ENCODE measurements at regions not wholly inside any gene's neighbourhood (a gene's known extent, or its start where the extent isn't known, plus 50 kb on each side); places are given as distances from the start of the nearest gene placed in this dataset.

DNA sequence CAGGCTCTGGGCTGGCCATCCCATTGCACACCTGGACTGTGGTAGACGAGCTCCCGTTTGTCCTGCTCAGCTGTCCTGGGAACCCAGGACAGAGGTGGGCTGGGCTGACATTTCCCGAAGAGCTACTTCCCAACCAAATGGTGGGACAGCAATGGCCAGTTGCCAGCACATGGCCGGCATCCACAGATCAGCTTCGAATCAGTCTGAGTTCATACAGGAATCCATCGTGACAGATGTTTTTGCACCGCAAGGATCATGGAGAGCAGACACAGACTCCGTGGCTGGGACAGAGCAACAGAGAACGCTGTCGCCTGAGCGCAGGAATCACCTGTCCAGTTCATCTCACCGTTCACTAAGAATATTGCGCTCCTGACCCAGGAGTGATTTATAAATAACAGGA is 198.5 kb downstream of the TTLL2 start:
- no peak overlapping the region for H3K4me3 Mint-ChIP-seq
- ATAC-seq (no peak), DNase-seq (no peak)
- no peaks in the 10 kb centered on the region for H3K9me3 Mint-ChIP-seq
- H3K27ac Mint-ChIP-seq = no peak overlapping the region
- H3K4me1 Mint-ChIP-seq = peaks cover 3% of the 10 kb centered on the region
- H3K27me3 Mint-ChIP-seq = peaks cover 12% of the 10 kb centered on the region

DNA sequence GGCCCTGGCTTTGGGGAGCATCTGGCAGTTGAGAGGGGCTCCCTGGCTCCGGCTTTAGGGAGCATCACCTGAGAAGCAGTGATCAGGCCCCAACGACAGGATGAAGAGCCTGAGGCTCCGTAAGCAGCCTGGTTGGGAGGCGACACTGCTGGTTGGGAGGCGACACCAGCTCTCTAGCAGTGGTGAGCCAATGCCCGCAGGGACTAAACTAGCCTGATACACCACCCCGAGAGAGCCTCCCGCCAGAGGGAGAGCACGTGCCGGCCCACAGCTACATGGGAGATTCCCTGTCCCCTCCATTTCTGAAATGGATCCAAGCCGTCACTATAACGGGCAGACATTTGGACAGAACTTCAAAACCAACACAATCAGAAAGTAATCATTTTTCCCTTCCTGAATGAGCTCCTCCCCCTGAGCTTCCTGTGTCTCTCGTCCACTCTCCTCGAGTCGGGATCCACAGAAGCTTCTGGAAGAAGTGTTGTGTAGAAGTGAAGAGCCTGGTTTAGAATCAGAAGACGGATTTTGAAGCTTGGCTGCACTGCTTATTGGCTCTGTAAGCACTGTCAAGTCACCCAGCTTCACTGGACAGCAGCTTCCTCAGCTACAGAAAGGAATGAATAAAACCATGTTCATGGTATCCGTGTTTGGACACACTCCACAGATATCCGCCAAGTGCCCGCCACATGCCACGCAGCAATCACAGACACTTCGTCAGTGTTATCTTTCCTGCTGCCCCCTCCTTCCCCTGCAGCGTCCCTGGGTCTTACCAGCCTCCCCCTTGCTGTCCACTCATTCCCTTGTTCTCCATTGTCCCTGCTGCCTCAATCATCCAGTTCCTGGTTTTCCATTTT is 199.6 kb downstream of the TTLL2 start:
- ATAC-seq (no peak), DNase-seq (no peak)
- Mint-ChIP-seq H3K9me3 (no peaks in the 10 kb centered on the region), H3K27me3 (peaks cover 20% of the 10 kb centered on the region), H3K4me3 (no peak overlapping the region), H3K4me1 (peaks cover 6% of the 10 kb centered on the region), H3K27ac (no peak overlapping the region)

GRCh38 chr6:167525774-167526173 is 200.9 kb downstream of the TTLL2 start:
- H3K27ac Mint-ChIP-seq = no peak overlapping the region
- peaks cover 33% of the 10 kb centered on the region for H3K27me3 Mint-ChIP-seq
- DNase-seq = no peak
- H3K9me3 Mint-ChIP-seq = no peaks in the 10 kb centered on the region
- ATAC-seq = no peak
- peaks cover 6% of the 10 kb centered on the region for H3K4me1 Mint-ChIP-seq
- H3K4me3 Mint-ChIP-seq = no peak overlapping the region

- no peak for DNase-seq
- no peak for ATAC-seq
- Mint-ChIP-seq H3K4me1 (peaks cover 6% of the 10 kb centered on the region), H3K4me3 (no peak overlapping the region), H3K27me3 (peaks cover 42% of the 10 kb centered on the region), H3K27ac (peak overlapping the region in 1 of 2 donors; percentile 65), H3K9me3 (no peaks in the 10 kb centered on the region)
Measured at GRCh38 chr6:167526465-167527368, 201.8 kb downstream of the TTLL2 start.

- no peak overlapping the region for H3K4me3 Mint-ChIP-seq
- no peak for ATAC-seq
- peaks cover 47% of the 10 kb centered on the region for H3K27me3 Mint-ChIP-seq
Measured at GRCh38 chr6:167528239-167528638, 203.4 kb downstream of the TTLL2 start.

GRCh38 chr6:167528976-167529375 is 204.1 kb downstream of the TTLL2 start:
- H3K4me3 Mint-ChIP-seq = no peak overlapping the region
- peak overlapping the region in 1 of 2 donors; percentile 85 for H3K27ac Mint-ChIP-seq
- ATAC-seq = no peak
- no peak for DNase-seq
- H3K27me3 Mint-ChIP-seq = peaks cover 42% of the 10 kb centered on the region
- H3K4me1 Mint-ChIP-seq = peaks cover 6% of the 10 kb centered on the region
- no peaks in the 10 kb centered on the region for H3K9me3 Mint-ChIP-seq

More at GRCh38 chr6:167528239-167528638, 203.4 kb downstream of the TTLL2 start:
- peak overlapping the region in 1 of 2 donors; percentile 4 for H3K27ac Mint-ChIP-seq
- H3K9me3 Mint-ChIP-seq = no peaks in the 10 kb centered on the region
- peaks cover 6% of the 10 kb centered on the region for H3K4me1 Mint-ChIP-seq
- no peak for DNase-seq

GRCh38 chr6:167529444-167530335 is 204.8 kb downstream of the TTLL2 start:
- no peaks in the 10 kb centered on the region for H3K9me3 Mint-ChIP-seq

GRCh38 chr6:167530951-167531350 is 206.1 kb downstream of the TTLL2 start:
- ATAC-seq (no peak), DNase-seq (no peak)
- no peak overlapping the region for H3K27ac Mint-ChIP-seq
- no peaks in the 10 kb centered on the region for H3K9me3 Mint-ChIP-seq
- H3K4me1 Mint-ChIP-seq = peaks cover 6% of the 10 kb centered on the region
- no peak overlapping the region for H3K4me3 Mint-ChIP-seq
- peaks cover 39% of the 10 kb centered on the region for H3K27me3 Mint-ChIP-seq

More at GRCh38 chr6:167529444-167530335, 204.8 kb downstream of the TTLL2 start:
- Mint-ChIP-seq H3K4me3 (no peak overlapping the region), H3K4me1 (peaks cover 6% of the 10 kb centered on the region), H3K27me3 (peaks cover 39% of the 10 kb centered on the region), H3K27ac (no peak overlapping the region)
- ATAC-seq = no peak
- no peak for DNase-seq

GRCh38 chr6:167532410-167533288 is 207.8 kb downstream of the TTLL2 start:
- peaks cover 39% of the 10 kb centered on the region for H3K27me3 Mint-ChIP-seq
- H3K4me1 Mint-ChIP-seq = peaks cover 6% of the 10 kb centered on the region

DNA sequence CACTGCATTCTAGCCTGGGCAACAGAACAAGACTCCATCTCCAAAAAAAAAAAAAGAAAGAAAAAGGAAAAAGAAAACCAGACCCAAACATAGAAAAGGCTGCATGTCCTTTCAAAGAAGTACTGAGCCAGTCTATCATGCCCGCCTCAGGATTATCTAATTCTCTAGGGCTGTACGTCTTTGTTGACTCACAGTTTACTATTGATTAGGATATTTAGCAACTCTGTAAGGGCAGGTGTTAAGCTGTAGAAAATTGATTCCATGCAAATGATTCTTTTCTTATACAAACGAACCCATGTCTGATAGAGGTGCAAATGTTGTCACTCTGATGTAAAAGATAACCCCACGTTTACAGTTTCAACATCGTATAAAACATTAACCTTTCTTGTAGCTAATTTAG is 209.0 kb downstream of the TTLL2 start:
- no peaks in the 10 kb centered on the region for H3K9me3 Mint-ChIP-seq
- H3K27ac Mint-ChIP-seq = no peak overlapping the region
- ATAC-seq (no peak), DNase-seq (no peak)
- peaks cover 40% of the 10 kb centered on the region for H3K27me3 Mint-ChIP-seq
- H3K4me1 Mint-ChIP-seq = no peaks in the 10 kb centered on the region
- no peak overlapping the region for H3K4me3 Mint-ChIP-seq

More at GRCh38 chr6:167532410-167533288, 207.8 kb downstream of the TTLL2 start:
- no peak for ATAC-seq
- H3K27ac Mint-ChIP-seq = no peak overlapping the region
- no peaks in the 10 kb centered on the region for H3K9me3 Mint-ChIP-seq
- H3K4me3 Mint-ChIP-seq = no peak overlapping the region
- no peak for DNase-seq

- Mint-ChIP-seq H3K27ac (no peak overlapping the region), H3K4me3 (no peak overlapping the region), H3K4me1 (no peaks in the 10 kb centered on the region), H3K9me3 (no peaks in the 10 kb centered on the region), H3K27me3 (peaks cover 19% of the 10 kb centered on the region)
- ATAC-seq = no peak
- no peak for DNase-seq
Measured at GRCh38 chr6:167537816-167538215, 212.9 kb downstream of the TTLL2 start.

- Mint-ChIP-seq H3K4me1 (no peaks in the 10 kb centered on the region), H3K9me3 (no peaks in the 10 kb centered on the region), H3K4me3 (no peak overlapping the region), H3K27ac (no peak overlapping the region), H3K27me3 (peaks cover 19% of the 10 kb centered on the region)
- ATAC-seq (no peak), DNase-seq (no peak)
Measured at GRCh38 chr6:167538746-167539145, 213.9 kb downstream of the TTLL2 start.

- Mint-ChIP-seq H3K27ac (no peak overlapping the region), H3K27me3 (peaks cover 19% of the 10 kb centered on the region), H3K4me1 (no peaks in the 10 kb centered on the region), H3K4me3 (no peak overlapping the region), H3K9me3 (no peaks in the 10 kb centered on the region)
- ATAC-seq (no peak), DNase-seq (no peak)
Measured at GRCh38 chr6:167540796-167541195, 215.9 kb downstream of the TTLL2 start.

- DNase-seq (no peak), ATAC-seq (no peak)
- Mint-ChIP-seq H3K27me3 (peaks cover 19% of the 10 kb centered on the region), H3K4me1 (no peaks in the 10 kb centered on the region), H3K27ac (no peak overlapping the region), H3K9me3 (no peaks in the 10 kb centered on the region), H3K4me3 (no peak overlapping the region)
Measured at GRCh38 chr6:167541544-167541943, 216.7 kb downstream of the TTLL2 start.

Measured in stimulated activated naive CD8-positive, alpha-beta T cell treated with anti-CD3 and anti-CD28 coated beads, Interleukin-15, amount 100 ng/mL, for 72 hours (primary cell).